ENCODE measurements at regions not wholly inside any gene's neighbourhood (a gene's known extent, or its start where the extent isn't known, plus 50 kb on each side); places are given as distances from the start of the nearest gene placed in this dataset.

- Histone ChIP-seq H3K36me3 (ENCODE audit: control insufficient read depth in 2 of 2, extremely low read depth in 1 of 2, insufficient read depth in 2 of 2, low read length in 2 of 2) (no peaks in the 10 kb centered on the region), H3K79me2 (ENCODE audit: control insufficient read depth, insufficient read depth, low read length) (no peaks in the 10 kb centered on the region), H3K27me3 (ENCODE audit: control insufficient read depth in 2 of 2, insufficient read depth in 2 of 2, low read length in 2 of 2) (no peaks in the 10 kb centered on the region), H4K20me1 (replicated peaks; ENCODE audit: control insufficient read depth, extremely low read depth, insufficient read depth, low read length) (no peaks in the 10 kb centered on the region), H3K9ac (replicated peaks; ENCODE audit: extremely low read depth, insufficient read depth, low read length) (no peak overlapping the region), H3K27ac (ENCODE audit: insufficient read depth, low read depth, low read length) (no peak overlapping the region), H2AFZ (ENCODE audit: low read depth, low read length) (no peak overlapping the region), H3K4me3 (replicated peaks in 1 of 3; ENCODE audit: insufficient read depth in 1 of 3, low read depth in 1 of 3, low read length in 3 of 3) (no peak overlapping the region), H3K4me1 (ENCODE audit: control insufficient read depth, extremely low read depth, insufficient read depth, low read length) (no peaks in the 10 kb centered on the region), H3K4me2 (ENCODE audit: insufficient read depth, low read length) (no peak overlapping the region), H3K9me3 (replicated peaks; ENCODE audit: control insufficient read depth, insufficient read depth, low read length) (no peaks in the 10 kb centered on the region), H3K9me1 (replicated peaks; ENCODE audit: control insufficient read depth, extremely low read depth, insufficient read depth, low read length) (no peaks in the 10 kb centered on the region)
- no peak for TF ChIP-seq POLR2A (IDR thresholded peaks at IDR 0.05; ENCODE audit: low read depth, low read length)
- no peak for TF ChIP-seq GATA2 (IDR thresholded peaks at IDR 0.05; ENCODE audit: insufficient read depth, insufficient read length, low read depth, low read length)
- no peak for TF ChIP-seq FOS (IDR thresholded peaks at IDR 0.05; ENCODE audit: borderline replicate concordance, insufficient read depth, low read length)
- TF ChIP-seq JUN (IDR thresholded peaks at IDR 0.05; ENCODE audit: borderline replicate concordance, insufficient read depth, insufficient read length, low read depth): no peak
- TF ChIP-seq MYC (IDR thresholded peaks at IDR 0.05; ENCODE audit: low read depth, low read length): no peak
- no peak for TF ChIP-seq EZH2 (IDR thresholded peaks at IDR 0.05; ENCODE audit: borderline replicate concordance, low read depth, low read length, severe bottlenecking)
- no peak for TF ChIP-seq POLR2AphosphoS5 (IDR thresholded peaks at IDR 0.05; ENCODE audit: insufficient read depth, low read depth, low read length)
- TF ChIP-seq MAX (IDR thresholded peaks at IDR 0.05; ENCODE audit: insufficient read depth, insufficient read length): no peak
- no peak for TF ChIP-seq CTCF (IDR thresholded peaks at IDR 0.05; ENCODE audit: extremely low read depth in 1 of 2, insufficient read depth in 1 of 2, low read depth in 1 of 2, low read length in 2 of 2)
- dilution Hi-C loops (cut with MboI; ENCODE audit: extremely low pct_ligation_motif_present, low sequenced_read_pairs): no loop called here
- no peak for DNase-seq (ENCODE audit: low read depth, low spot score)
- no peak for FAIRE-seq
- CTCF ChIA-PET: no interaction called here
- intact Hi-C loops (cut with micrococcal nuclease): no loop called here
- BruUV-seq (replicated peaks): no TSS peak
- POLR2A ChIA-PET: no interaction called here
Measured at GRCh38 chr10:4396401-4397283, 429.4 kb upstream of the AKR1E2 start.
